ENCODE measurements at regions not wholly inside any gene's neighbourhood (a gene's known extent, or its start where the extent isn't known, plus 50 kb on each side); places are given as distances from the start of the nearest gene placed in this dataset.

DNA sequence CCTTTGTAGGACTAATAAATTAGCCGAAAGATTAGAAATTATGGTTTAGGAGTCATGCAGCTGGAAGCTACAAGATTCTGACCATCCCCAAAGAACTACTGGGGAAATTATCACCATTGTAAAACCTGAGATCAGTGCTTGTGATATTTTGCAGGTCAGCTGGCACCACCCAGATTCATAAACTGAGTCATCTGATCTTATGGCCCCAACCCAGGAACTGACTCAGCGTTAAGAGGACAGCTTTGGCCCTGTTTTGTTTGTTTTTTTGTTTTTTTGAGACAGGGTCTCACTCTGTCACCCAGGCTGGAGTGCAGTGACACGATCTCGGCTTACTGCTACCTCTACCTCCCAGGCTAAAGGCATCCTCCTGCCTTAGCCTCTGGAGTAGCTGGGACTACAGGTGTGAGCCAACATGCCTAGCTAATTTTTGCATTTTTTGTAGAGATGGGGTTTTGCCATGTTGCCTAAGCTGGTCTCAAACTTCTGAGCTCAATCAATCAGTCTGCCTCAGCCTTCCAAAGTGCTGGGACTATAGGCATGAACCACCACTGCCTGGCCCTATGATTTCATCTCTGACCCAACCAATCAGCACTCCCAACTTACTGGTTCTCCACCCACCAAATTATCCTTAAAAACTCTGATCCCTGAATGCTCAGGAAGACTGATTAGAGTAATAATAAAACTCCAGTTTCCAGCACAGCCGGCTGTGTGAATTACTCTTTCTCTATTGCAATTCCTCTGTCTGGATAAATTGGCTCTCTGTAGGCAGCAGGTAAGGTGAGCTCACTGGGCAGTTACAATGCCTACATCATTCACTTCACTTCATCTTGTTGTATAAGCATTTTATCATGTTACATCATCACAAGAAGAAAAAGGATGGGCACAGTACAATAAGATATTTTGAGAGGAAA is 79.4 kb upstream of the KSR1 start:
- in situ Hi-C loops (cut with HindIII; ENCODE audit: low sequenced_read_pairs) = no loop called here
- no peak for TF ChIP-seq CTCF (IDR thresholded peaks at IDR 0.05; ENCODE audit: low read depth, low read length, missing control alignments)
- DNase-seq (ENCODE audit: low read depth) = no peak
- H3K4me3 ChIP-seq (ENCODE audit: low read depth, low read length) = no peak overlapping the region

DNA sequence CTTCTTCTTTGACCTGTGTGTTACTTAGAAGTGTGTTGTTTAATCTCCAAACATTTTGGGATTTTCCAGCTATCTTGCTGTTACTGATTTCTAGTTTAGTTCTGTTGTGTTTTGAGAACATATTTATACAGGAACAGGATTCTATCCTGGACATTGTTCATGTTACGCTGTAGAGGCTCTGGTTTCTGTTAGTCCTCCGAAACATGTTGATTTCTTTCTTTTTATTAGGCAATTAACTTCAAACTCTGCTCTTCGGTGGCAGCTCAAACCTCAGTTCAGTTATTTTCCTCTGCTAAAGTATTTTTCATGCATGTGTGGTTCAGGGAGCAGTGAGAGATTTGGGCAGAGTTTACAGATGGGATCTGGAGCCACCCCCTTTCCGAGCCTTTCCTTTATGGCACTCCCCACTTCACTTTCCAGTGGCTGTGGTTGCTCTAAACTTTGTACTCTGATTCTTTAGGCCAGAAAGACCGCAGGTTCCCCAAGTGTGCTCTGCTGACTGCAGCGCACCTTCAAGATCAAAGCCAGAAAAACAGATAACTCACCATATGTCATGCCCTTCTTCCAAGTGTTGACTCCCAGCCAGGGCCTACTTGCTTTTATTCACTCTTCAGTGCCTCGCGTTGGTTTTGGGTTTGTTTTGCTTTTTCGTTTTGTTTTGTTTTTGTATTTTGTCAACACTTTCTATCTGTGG is 77.6 kb upstream of the KSR1 start:
- in situ Hi-C loops (cut with HindIII; ENCODE audit: low sequenced_read_pairs) = no loop called here
- no peak for TF ChIP-seq CTCF (IDR thresholded peaks at IDR 0.05; ENCODE audit: low read depth, low read length, missing control alignments)
- DNase-seq (ENCODE audit: low read depth) = no peak
- H3K4me3 ChIP-seq (ENCODE audit: low read depth, low read length) = no peak overlapping the region

GRCh38 chr17:27379888-27380533 is 76.2 kb upstream of the KSR1 start:
- in situ Hi-C loops (cut with HindIII; ENCODE audit: low sequenced_read_pairs) = no loop called here
- peak overlapping the region; percentile 19 for H3K4me3 ChIP-seq (ENCODE audit: low read depth, low read length)

DNA sequence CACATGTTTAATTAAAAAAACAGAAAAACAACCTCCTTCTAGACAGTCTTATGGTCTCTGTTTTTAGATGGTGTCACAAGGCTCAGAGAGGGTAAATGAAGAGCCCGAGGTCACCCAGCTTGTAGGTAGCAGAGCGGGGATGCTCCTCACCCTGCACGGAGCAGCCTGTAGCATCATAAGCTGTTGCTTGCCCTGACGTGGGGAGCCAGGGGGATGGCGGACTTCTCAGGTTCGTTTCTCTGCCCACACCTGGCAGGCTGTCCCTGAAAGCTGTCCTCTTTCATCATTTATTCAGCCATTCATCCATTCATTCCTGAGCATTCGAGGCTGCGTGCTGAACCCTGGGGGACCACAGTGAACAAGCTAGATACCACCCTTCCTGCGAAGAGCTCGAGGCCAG is 75.7 kb upstream of the KSR1 start:
- H3K4me3 ChIP-seq (ENCODE audit: low read depth, low read length) = peak overlapping the region; percentile 19
- DNase-seq (ENCODE audit: low read depth) = no peak
- in situ Hi-C loops (cut with HindIII; ENCODE audit: low sequenced_read_pairs) = no loop called here
- no peak for TF ChIP-seq CTCF (IDR thresholded peaks at IDR 0.05; ENCODE audit: low read depth, low read length, missing control alignments)

More at GRCh38 chr17:27379888-27380533, 76.2 kb upstream of the KSR1 start:
- no peak for TF ChIP-seq CTCF (IDR thresholded peaks at IDR 0.05; ENCODE audit: low read depth, low read length, missing control alignments)
- no peak for DNase-seq (ENCODE audit: low read depth)

- in situ Hi-C loops (cut with HindIII; ENCODE audit: low sequenced_read_pairs) = no loop called here
- DNase-seq (ENCODE audit: low read depth) = no peak
- H3K4me3 ChIP-seq (ENCODE audit: low read depth, low read length) = no peak overlapping the region
- peak; percentile 97 for TF ChIP-seq CTCF (IDR thresholded peaks at IDR 0.05; ENCODE audit: low read depth, low read length, missing control alignments)
Measured at GRCh38 chr17:27381007-27381501, 75.2 kb upstream of the KSR1 start.

GRCh38 chr17:27382025-27382424 is 74.2 kb upstream of the KSR1 start:
- DNase-seq (ENCODE audit: low read depth) = no peak
- no peak for TF ChIP-seq CTCF (IDR thresholded peaks at IDR 0.05; ENCODE audit: low read depth, low read length, missing control alignments)
- no peak overlapping the region for H3K4me3 ChIP-seq (ENCODE audit: low read depth, low read length)
- in situ Hi-C loops (cut with HindIII; ENCODE audit: low sequenced_read_pairs) = no loop called here
